Cardiac septum (tissue), 1 donor: ENCODE measurements at regions not wholly inside any gene's neighbourhood (a gene's known extent, or its start where the extent isn't known, plus 50 kb on each side); places are given as distances from the start of the nearest gene placed in this dataset.

Experiments
- DNase-seq: peaks from one replicate; pipeline ENCODE4 v3.0.0-alpha.2; 2020; ENCODE audit warnings: low spot score
- intact Hi-C: fragments of 100-400 bp; cut with DNase I; formaldehyde crosslinking; loops from one replicate; pipeline ENCODE4 v1.14.0; 2022
- donor health status: DM: no; HTN: no; CAD: no.

DNA sequence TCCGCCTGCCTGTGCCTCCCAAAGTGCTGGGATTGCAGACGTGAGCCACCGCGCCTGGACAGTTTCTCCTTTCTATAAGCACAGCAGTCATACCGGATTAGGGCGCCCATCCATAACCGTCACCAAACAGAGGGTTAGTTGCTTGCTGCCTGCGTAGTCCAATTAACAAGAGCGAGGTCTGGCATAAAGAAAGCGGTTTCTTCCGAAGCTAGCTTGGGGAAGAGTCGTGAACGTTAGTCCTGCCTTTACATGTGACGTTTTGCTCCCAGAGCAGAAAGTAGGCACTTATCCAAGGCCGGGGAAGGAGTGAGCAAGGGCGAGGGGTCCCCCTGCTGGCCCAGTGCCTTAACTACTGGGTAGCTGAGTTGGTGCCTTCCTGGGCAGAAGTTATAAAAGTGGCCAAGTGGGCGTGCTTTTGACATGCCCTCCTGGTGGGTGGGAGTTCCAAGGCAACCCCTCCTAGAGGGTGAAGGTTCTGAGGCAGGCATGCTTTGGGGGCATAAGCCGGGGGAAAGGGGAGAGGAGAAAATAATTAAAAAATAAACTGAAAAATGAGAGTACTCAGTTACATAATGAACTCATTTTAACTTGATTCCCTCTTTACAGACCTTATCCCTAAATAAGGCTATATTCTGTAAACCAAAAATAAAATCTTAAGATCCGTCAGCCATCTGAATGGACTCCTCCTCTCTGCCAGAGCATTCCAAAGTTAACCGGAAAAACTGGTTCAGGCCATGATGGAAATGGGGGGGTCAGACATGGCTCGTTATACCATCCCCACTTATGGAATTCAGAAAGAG lies 88.0 kb downstream of the FAM217A start:
- intact Hi-C loops: loop anchor here (2.0 to 10.0 kb wide), 2 partner anchors 146 to 242 kb away; partner anchors contain the start of gene FAM50B
- peak; percentile 93 for DNase-seq

DNA sequence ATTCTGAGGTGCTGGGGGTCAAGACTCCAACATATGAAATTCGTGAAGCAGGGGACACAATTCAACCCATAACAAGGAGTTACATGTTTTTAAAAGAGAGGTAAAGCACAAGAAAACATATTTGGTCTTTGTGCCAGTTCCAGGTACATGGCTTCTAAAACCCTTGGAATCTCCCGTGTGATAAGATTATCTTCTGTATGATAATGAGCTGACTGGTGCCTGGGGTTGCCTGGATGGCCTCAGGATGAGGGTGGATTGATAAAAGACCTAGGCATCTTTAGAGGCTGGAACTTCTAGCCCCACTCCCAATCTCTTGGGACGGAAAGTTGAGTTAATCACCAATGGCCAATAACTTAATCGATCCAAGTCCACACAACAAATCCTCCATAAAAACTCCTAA lies 87.0 kb downstream of the FAM217A start:
- DNase-seq: no peak
- intact Hi-C loops: loop anchor here (2.0 to 10.0 kb wide), 2 partner anchors 147 to 243 kb away; partner anchors contain the start of gene FAM50B

DNA sequence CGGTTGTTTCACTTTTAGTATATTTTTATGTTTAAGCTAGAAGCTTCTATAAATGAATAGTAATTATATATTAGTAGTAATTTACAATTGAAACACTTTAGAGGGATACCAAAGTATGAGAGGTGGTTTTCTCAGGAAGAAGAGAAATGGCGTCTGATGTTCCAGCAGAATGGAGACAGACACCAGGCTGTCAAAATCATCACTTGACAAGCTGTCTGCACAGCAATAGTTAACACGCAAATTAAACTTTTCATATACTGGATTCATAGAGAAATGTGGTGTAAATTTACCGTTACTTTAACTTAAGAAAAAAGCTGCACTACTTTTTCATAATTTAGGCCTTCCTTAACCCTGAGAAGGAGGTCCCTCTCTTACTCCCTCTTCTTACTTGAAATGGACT lies 82.6 kb downstream of the FAM217A start:
- intact Hi-C loops: loop anchor here (10.0 kb wide), 1 partner anchor 152 kb away; the partner anchor contains the start of gene FAM50B
- no peak for DNase-seq

DNA sequence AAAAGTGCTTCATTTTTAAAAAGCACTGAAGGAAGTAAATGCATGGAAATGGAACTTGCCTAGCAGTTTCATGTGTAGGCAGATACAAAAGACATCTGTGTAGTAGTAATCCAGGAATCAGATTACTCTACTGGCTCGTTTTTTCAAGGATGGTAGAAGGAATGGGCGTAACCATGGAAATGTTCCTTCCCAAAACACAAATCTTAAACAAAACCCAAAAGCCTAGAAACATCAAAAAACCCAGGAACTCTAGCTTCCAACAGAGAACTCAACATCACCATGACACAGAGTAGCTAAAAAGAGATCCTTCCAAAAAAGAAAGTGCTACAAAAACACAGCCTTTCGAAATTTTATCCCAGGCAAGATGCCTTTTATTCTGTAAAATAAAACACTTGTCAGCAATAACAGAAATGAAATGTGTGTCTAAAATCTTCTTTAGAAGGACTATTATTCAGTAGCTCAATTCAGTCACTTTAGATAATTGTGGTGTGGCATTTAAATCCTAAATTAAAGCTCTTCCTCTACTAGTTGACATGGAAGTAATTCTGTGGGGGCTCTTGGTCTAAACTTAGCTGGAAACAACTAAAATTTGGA lies 81.7 kb downstream of the FAM217A start:
- intact Hi-C loops: loop anchor here (10.0 kb wide), 1 partner anchor 152 kb away; the partner anchor contains the start of gene FAM50B
- no peak for DNase-seq

DNA sequence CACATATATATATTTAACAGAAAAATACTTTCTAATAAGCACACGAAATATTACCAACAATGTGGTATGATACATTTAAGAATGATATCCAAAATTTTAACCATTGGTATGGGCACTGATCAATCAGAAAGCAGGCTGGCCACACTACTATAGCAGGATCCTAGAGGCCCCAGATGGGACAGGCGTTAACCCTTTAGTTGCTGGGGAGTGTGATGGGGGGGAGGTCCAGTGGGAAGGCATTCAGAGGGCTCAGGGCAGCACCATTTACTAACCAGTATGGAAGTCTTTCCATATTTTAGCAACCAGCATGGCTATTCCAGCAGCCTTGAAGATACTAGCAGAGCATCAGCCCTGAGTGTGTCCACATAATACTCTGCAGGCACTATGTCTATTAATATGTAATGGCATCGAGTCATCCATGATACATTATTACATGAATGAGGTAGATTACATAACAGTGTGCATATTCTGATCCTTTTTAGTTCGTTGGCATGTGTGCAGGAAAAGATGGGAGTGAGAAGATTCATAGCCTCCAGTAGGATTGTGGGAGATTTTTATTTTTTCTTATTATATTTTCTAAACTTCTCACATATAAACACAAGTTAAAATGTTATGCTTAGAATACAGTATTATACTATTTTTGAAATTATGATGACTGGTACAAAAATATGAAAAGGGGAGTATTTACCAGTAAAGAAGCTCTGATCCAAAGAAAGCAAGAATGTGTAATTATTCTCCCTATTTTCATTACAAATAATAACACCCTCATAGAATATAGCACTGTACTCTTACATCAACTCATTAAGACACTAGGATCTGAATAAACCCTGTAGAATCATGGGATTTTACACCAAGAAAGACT lies 78.9 kb downstream of the FAM217A start:
- intact Hi-C loops: loop anchor here (10.0 kb wide), 1 partner anchor 155 kb away; the partner anchor contains the start of gene FAM50B
- no peak for DNase-seq

DNA sequence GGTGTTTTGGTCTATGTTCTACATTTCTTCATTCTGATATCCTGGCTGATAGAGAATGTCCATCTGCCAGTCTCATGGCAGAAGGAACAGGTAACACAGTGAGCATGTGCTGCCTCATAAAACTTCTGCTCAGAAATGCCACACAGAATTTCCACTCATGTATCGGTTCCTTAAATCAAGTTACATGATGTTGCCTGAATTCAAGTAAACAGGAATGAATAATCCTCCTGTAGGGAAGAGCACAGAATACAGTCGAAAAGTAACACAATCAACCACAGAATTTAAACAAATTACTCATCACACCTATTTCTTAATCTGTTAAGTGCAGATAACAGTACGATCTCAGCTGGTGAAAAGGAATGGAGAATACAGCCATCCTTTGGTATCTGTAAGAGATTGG lies 74.7 kb downstream of the FAM217A start:
- intact Hi-C loops: no loop called here
- no peak for DNase-seq

DNA sequence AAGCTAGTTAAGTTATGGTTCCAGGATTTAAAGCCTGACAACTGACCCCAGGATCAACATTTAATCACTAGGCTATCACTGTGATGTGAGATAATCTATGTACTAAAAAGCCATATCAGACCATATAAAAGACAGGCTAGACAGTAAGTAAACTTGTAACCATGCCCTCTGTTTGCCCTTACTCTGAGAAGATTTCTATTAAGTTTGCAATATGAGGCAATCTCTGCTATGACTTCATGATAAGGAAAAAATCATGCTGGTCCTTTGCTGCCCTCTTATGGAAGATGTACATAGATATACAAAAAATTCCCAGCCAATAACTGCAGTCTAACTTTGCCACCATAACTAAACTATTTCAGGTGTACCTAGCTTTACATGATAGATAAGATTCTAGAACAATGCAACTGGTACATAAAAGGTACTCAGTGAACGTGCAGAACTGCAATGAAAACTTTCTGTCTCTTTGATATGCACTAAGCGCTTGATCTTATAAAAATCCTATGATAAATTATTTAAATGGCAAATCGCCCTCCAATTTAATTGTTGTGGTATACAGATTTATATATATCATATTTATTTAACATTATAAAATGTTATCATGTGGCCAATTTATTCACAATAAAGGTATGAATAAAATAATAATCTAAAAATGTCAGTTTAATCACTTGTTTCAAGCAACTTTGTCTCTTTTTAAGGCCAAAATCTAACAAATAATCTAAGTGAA lies 70.5 kb downstream of the FAM217A start:
- intact Hi-C loops: no loop called here

DNA sequence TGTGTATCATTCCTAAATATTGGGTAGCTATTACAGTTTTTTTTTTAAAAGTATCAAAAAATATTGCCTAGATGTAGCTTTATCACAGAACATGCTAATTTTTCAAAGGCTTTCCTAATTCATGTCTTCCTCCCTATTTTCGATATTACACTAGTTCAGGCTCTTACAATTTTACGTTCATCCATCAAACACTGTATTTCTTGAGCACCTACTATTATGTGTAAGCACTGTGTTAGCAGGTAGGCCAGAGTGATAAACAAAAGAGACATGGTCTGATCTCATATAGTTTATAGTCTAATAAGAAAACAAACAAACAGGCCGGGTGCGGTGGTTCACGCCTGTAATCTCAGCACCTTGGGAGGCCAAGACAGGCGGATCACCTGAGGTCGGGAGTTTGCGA lies 69.5 kb downstream of the FAM217A start:
- intact Hi-C loops: no loop called here

More for the DNA sequence above, 70.5 kb downstream of the FAM217A start:
- DNase-seq: no peak

DNA sequence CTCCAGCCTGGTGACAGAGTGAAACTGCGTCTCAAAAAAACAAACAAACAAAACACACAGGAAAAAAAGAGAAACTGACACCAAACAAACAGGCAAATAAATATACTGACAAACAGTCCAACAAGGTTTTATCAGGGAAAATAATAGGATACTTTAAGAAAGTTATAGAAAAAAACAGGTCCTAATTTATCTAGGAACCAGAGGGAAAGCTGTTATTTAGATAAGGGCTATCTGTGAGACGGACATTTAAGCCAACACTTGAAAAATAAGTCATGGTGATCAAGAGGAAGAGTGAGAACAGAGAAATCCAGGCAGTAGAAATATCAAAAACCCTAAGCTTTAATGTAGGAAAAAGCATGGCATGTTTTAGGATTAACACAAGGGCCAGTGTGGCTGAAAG lies 68.9 kb downstream of the FAM217A start:
- DNase-seq: no peak
- intact Hi-C loops: no loop called here

More for the DNA sequence above, 69.5 kb downstream of the FAM217A start:
- no peak for DNase-seq

DNA sequence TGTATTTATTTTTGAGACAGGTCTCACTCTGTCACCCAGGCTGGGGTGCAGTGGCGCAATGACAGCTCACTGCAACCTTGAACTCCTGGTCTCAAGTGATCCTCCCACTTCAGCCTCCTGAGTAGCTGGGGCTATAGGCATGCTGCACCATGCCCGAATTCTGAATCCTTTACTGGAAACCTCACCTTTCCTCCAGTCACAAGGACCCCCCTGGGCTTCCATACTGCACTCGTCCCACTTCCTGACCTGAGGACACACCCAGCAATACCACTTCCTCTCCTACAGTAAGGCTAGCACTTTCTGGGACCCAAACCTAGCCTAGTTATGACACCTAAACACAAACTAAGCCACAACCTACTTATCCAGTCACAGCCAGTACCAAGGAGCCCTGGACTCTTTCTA lies 68.2 kb downstream of the FAM217A start:
- intact Hi-C loops: no loop called here
- DNase-seq: no peak

DNA sequence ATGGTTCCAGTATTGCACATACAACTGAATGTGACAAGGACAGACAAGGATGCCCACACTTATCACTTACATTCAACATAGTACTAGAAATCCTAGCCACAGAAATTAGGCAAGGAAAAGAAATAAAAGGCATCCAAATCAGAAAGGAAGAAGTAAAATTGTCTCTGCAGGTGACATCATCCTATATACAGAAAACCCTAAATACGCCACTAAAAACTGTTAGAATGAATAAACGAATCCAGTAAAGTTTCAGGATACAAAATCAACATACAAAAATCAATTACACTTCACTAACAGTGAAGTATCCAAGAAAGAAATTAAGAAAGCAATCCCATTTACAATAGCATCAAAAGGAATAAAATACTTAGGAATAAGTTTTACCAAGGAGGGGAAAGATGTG lies 66.1 kb downstream of the FAM217A start:
- intact Hi-C loops: no loop called here
- no peak for DNase-seq

DNA sequence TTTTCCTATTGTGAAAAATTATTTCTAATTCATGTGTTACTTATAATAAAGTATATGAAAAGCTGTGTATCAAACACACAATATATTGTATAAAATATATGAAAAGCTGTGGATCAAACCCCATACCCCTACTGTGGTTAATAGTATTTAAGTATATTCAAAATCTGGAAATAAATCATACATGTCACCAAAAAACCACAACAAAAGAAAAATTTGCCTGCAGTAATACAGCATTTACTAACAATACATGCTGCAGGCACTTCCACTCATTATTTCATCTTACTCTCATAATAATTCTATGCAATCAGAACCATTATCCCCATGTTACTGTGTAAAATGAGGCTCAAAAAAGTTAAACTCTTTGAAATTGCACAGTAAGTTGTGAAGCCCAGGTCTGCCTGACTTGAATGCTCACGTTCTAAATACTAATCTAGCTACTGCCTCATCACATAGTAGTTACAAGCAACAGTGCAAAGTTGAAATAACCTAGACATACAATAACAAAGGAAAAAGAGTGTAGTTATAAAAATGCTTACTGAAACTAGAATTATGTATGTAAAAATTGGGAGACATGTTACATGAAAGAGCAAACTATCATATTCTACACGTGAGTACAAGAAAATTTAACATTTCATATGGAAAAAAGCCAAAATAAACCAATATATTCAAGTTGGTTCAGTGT lies 61.7 kb downstream of the FAM217A start:
- DNase-seq: no peak
- intact Hi-C loops: no loop called here

DNA sequence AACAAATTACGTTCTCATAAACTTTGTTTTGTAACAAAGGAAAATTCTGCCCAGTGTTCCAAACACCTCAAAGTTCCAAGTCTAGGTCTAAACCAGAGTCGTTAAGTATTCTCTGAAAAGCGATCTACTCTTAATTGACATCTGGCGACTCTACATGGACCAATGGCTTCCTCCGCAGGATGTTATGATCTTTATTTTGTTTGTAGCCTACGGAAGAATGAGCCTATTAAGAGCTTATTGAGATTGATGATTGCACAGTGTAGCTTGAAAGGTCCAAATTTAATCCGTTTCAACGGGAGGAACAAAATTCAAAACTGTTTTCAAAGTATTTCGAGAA lies 61.1 kb downstream of the FAM217A start:
- no peak for DNase-seq
- intact Hi-C loops: no loop called here

DNA sequence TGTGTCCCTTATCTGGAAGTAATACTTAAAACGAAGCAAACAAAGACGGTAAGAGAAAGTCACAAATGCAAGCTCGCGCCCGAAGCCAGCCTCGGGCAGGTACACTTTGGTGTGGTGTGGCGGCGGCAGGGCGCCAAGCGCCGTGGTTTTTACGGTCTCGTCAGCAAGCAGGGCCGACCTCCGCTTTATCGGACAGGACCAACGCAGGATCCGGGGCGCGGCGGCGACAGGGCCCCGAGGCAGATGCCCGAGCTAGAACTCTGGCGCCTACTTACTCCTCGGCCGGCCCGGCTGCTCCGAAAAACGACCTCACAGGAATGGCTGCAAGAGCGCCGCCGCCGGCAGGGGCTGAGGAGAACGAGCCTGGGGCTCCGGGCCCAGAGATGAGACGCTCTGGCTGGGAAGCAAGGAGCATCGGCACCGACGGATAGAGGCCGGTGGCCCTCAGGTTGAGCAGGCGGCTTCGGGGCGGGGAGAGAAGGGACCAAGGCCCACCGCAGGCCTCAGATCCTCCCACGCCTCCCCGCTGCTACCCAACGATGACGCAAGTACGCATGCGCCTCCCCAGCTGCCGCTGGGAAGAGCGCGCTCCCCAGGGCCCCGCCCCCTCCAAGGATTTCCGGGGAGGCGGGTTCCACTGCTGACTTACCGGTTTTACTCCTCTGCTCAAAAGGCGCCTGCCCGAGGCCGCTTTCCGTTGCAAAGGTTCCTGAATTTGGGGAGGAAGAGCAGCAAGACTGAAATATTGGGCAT lies 60.6 kb downstream of the FAM217A start:
- peak; percentile 98 for DNase-seq
- intact Hi-C loops: no loop called here
